HCT116 (cell line): ENCODE measurements at regions not wholly inside any gene's neighbourhood (a gene's known extent, or its start where the extent isn't known, plus 50 kb on each side); places are given as distances from the start of the nearest gene placed in this dataset.
"Not testable (repeated sequence)": the region's sequence is repeated elsewhere in the genome, so short reads cannot be mapped to it uniquely, and the experiment has no call there.

Experiments used
- ATAC-seq: fragments of 200-7000 bp; cut with Tn5 transposase; 2 replicates; pipeline ENCODE4 v1.9.1; 2020; ENCODE audit warnings: mild to moderate bottlenecking, moderate library complexity
- BruUV-seq: library from RNA; stranded (reverse); fragments of 400-500 nt; replicated peaks from 2 replicates; lab custom pipeline; 2021; lab: Mats Ljungman, UMichigan
- CTCF ChIA-PET: fragments of 300-600 bp; sonication (Branson Sonifier 250); formaldehyde crosslinking; loops from one replicate; lab custom pipeline; 2021; ENCODE audit warnings: antibody characterized with exemption; lab: Charles Lee
- POLR2A ChIA-PET: fragments of 300-600, 350-600 bp; sonication (Branson Sonifier 250); formaldehyde crosslinking; loops from one replicate; lab custom pipeline; 2021; ENCODE audit warnings: antibody characterized with exemption; lab: Charles Lee
- RAD21 ChIA-PET, 2 experiments: fragments of 300-600 bp; sonication (Branson Sonifier 250); formaldehyde crosslinking; loops; one replicate each; lab custom pipeline; 2023; ENCODE audit warnings: low total read pairs in 2 of 2; ENCODE audit not compliant: uncharacterized antibody in 2 of 2, unreplicated experiment in 2 of 2, low non-redundant PET in 1 of 2; lab: Charles Lee
- DNase-seq: peaks from one replicate; pipeline ENCODE4 v3.0.0-alpha.2; 2010; ENCODE audit warnings: low read depth, low spot score
- H2AFZ ChIP-seq: fragments of 200-600 bp; shearing (Covaris generic), sonication (generic); 2 replicates; pipeline ENCODE4 v1.6.1; 2017; ENCODE audit warnings: low read depth, mixed run types, mixed read lengths, antibody characterized with exemption, low read length; ENCODE audit not compliant: poor library complexity, severe bottlenecking
- H3K27ac ChIP-seq: 2 replicates; pipeline ENCODE4 v1.5.1; 2012; ENCODE audit warnings: low read depth, low read length
- H3K27me3 ChIP-seq: fragments of 200-600 bp; sonication (generic); 2 replicates; pipeline ENCODE4 v1.6.1; 2016; ENCODE audit warnings: mixed run types, low read length, mixed read lengths; ENCODE audit not compliant: insufficient read depth
- H3K36me3 ChIP-seq, 2 experiments: fragments of 200-500 bp in 1 of 2; fragments of 200-600 bp in 1 of 2; sonication (Bioruptor generic) in 1 of 2; sonication (generic) in 1 of 2; 2 replicates each; pipeline versions ENCODE4 v1.5.1 to v1.6.1; 2014 to 2016; ENCODE audit warnings: low read length in 2 of 2, inconsistent platforms in 1 of 2, mixed read lengths in 1 of 2, mixed run types in 1 of 2; ENCODE audit not compliant: insufficient read depth in 2 of 2, control insufficient read depth in 1 of 2
- H3K4me1 ChIP-seq, 2 experiments: fragments of 200-600 bp in 1 of 2; sonication (generic) in 1 of 2; 2 replicates each; pipeline versions ENCODE4 v1.5.1 to v1.6.1; 2012 to 2017; ENCODE audit warnings: low read length in 2 of 2, inconsistent platforms in 1 of 2, mild to moderate bottlenecking in 1 of 2, mixed read lengths in 1 of 2, mixed run types in 1 of 2, moderate library complexity in 1 of 2; ENCODE audit not compliant: insufficient read depth in 2 of 2, control insufficient read depth in 1 of 2
- H3K4me2 ChIP-seq: fragments of 200-600 bp; sonication (generic); 2 replicates; pipeline ENCODE4 v1.6.1; 2017; ENCODE audit warnings: mixed run types, low read length, mixed read lengths
- H3K4me3 ChIP-seq, 2 experiments: fragments of 200-600 bp in 1 of 2; sonication (generic) in 1 of 2; replicated peaks in 1 of 2; 2 replicates each; pipeline ENCODE4 v1.5.1; 2011 to 2016; ENCODE audit warnings: low read length in 2 of 2, control low read depth in 1 of 2, low read depth in 1 of 2, mild to moderate bottlenecking in 1 of 2, mixed read lengths in 1 of 2, mixed run types in 1 of 2
- H3K79me2 ChIP-seq: fragments of 200-600 bp; sonication (generic); 2 replicates; pipeline ENCODE4 v1.6.1; 2017; ENCODE audit warnings: mild to moderate bottlenecking, mixed run types, low read length, moderate library complexity, mixed read lengths; ENCODE audit not compliant: insufficient read depth
- H3K9ac ChIP-seq: fragments of 200-600 bp; sonication (generic); 2 replicates; pipeline ENCODE4 v1.6.1; 2016; ENCODE audit warnings: low read length, mixed read lengths
- H3K9me2 ChIP-seq: fragments of 200-600 bp; sonication (generic), shearing (Covaris generic); 2 replicates; pipeline ENCODE4 v1.6.1; 2017; ENCODE audit warnings: mixed run types, mild to moderate bottlenecking, moderate library complexity; ENCODE audit not compliant: insufficient read depth
- H3K9me3 ChIP-seq, 2 experiments: fragments of 200-500 bp in 1 of 2; fragments of 200-600 bp in 1 of 2; sonication (Bioruptor generic) in 1 of 2; sonication (generic) in 1 of 2; 2 replicates each; pipeline ENCODE4 v1.6.1; 2014 to 2017; ENCODE audit warnings: low read length in 2 of 2, mixed read lengths in 2 of 2, inconsistent platforms in 1 of 2, low read depth in 1 of 2, mild to moderate bottlenecking in 1 of 2, mixed run types in 1 of 2, moderate library complexity in 1 of 2; ENCODE audit not compliant: control insufficient read depth in 1 of 2, insufficient read depth in 1 of 2
- H4K20me1 ChIP-seq: fragments of 200-600 bp; sonication (generic), shearing (Covaris generic); 2 replicates; pipeline ENCODE4 v1.6.1; 2017; ENCODE audit warnings: mixed run types, mild to moderate bottlenecking, moderate library complexity; ENCODE audit not compliant: insufficient read depth
- CTCF ChIP-seq, 3 experiments: fragments of 200-600 bp in 1 of 3; sonication (generic) in 1 of 3; IDR thresholded peaks in 2 of 3; conservative IDR thresholded peaks in 1 of 3; 2 replicates each; pipeline ENCODE4 v1.5.1; 2012 to 2017; ENCODE audit warnings: low read depth in 2 of 3, low read length in 2 of 3, antibody characterized with exemption in 1 of 3, borderline replicate concordance in 1 of 3, control low read depth in 1 of 3, mild to moderate bottlenecking in 1 of 3, mixed read lengths in 1 of 3, mixed run types in 1 of 3, moderate library complexity in 1 of 3; ENCODE audit not compliant: insufficient read depth in 1 of 3
- intact Hi-C: fragments of 100-400 bp; cut with micrococcal nuclease; formaldehyde crosslinking; loops from 2 replicates; pipeline ENCODE4 v1.10.0; 2022

GRCh38 chr6:63006018-63006417 is 205.3 kb upstream of the FKBP1C start:
- H3K9me3 ChIP-seq, POLR2A ChIA-PET, CTCF ChIA-PET: not testable (repeated sequence)

GRCh38 chr6:63010962-63011361 is 200.3 kb upstream of the FKBP1C start:
- H3K79me2 ChIP-seq, H4K20me1 ChIP-seq, H3K9ac ChIP-seq, ATAC-seq, BruUV-seq, H3K9me2 ChIP-seq, H3K4me2 ChIP-seq, H3K27ac ChIP-seq, intact Hi-C loops, RAD21 ChIA-PET, H3K4me3 ChIP-seq, H3K27me3 ChIP-seq, CTCF ChIA-PET, POLR2A ChIA-PET, H3K4me1 ChIP-seq, H2AFZ ChIP-seq, H3K9me3 ChIP-seq, H3K36me3 ChIP-seq, DNase-seq: not testable (repeated sequence)

More at GRCh38 chr6:63006018-63006417, 205.3 kb upstream of the FKBP1C start:
- H3K9ac ChIP-seq, H3K27me3 ChIP-seq, H3K4me1 ChIP-seq, H3K4me3 ChIP-seq, RAD21 ChIA-PET, BruUV-seq, H4K20me1 ChIP-seq, H3K36me3 ChIP-seq, ATAC-seq, H3K27ac ChIP-seq, DNase-seq, H3K9me2 ChIP-seq, intact Hi-C loops, H2AFZ ChIP-seq, H3K79me2 ChIP-seq, H3K4me2 ChIP-seq: not testable (repeated sequence)

GRCh38 chr6:63014290-63014689 is 197.0 kb upstream of the FKBP1C start:
- Histone ChIP-seq H3K4me2 (no peak overlapping the region), H2AFZ (no peak overlapping the region), H3K9me2 (no peaks in the 10 kb centered on the region), H3K4me1 (no peaks in the 10 kb centered on the region), H3K79me2 (no peaks in the 10 kb centered on the region), H4K20me1 (no peaks in the 10 kb centered on the region; the same call in 1 of the 2 replicates), H3K27ac (no peak overlapping the region), H3K4me3 (no peak overlapping the region), H3K9me3 (no peaks in the 10 kb centered on the region), H3K9ac (no peak overlapping the region), H3K27me3 (no peaks in the 10 kb centered on the region), H3K36me3 (no peaks in the 10 kb centered on the region)
- RAD21 ChIA-PET = no interaction called here
- intact Hi-C loops = no loop called here
- CTCF ChIA-PET = no interaction called here
- BruUV-seq = no TSS peak
- ATAC-seq (no peak), DNase-seq (no peak)
- POLR2A ChIA-PET = no interaction called here
- no peak for TF ChIP-seq CTCF (IDR thresholded peaks at IDR 0.05 in 2 of 3, conservative IDR thresholded peaks at IDR 0.05 in 1 of 3; ENCODE audit: borderline replicate concordance in 1 of 3, insufficient read depth in 1 of 3, low read depth in 2 of 3, low read length in 2 of 3)
- TF ChIP-seq, all 23 proteins: peak for 0
